Activated effector memory CD4-positive, alpha-beta T cell treated with anti-CD3 and anti-CD28 coated beads, Interleukin-2, amount 50 U/mL, for 16 hours (primary cell): ENCODE measurements at regions not wholly inside any gene's neighbourhood (a gene's known extent, or its start where the extent isn't known, plus 50 kb on each side); places are given as distances from the start of the nearest gene placed in this dataset.
"Not testable (repeated sequence)": the region's sequence is repeated elsewhere in the genome, so short reads cannot be mapped to it uniquely, and the experiment has no call there.

Experiments used
- DNase-seq: peaks from one replicate; pipeline ENCODE4 v3.0.0-alpha.2; 2020

DNA sequence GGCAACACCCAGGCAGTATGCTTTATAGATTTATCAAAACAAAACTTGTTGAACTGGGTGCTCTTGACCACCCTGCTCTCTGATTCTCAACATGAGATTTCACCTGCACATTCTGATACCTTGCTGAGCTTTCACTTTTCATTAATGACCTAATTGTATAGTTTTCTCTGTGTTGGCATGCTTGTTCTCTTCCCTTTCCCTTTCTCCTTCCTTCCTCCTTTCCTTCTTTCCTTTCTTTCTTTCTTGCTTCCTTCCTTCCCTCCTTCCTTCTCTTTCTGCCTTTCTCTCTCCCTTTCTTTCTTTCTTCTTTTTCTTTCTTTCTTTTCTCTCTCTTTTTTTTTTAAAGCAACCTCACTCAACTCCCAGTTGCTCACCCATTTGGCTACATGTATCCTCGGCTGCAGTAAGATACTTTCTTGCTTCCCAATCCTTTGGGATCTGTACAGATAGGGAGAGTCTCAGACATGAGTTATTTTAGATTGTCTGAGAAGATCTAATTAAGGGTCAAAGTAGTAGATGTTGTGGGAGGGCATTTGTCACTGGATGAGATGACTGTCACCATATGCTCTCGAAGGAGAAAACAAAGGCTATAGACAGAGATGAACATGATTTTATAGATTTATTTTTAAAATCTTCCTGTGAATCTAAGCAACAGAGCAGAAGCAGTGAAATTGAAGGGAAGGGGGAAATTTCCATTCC lies 458.0 kb downstream of the USP25 start:
- no peak for DNase-seq

DNA sequence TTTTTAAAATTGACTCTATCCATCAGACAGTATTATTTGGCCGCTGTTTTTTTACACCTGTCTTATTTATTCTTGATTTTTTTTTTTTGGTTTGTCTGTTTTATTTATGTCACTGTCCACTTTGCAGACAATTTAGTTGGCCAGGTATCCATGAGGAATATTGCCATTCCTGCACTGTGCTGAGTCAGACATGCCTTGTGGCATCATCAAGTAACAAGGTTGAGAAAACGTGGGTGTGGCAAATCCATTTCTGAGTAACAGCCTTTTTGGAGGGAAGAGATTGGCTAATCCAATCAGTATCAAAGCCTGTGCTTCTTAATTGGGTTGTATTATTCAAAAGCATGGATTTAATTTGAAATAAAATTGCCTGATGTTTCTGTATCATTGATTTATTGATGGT lies 463.1 kb downstream of the USP25 start:
- no peak for DNase-seq

GRCh38 chr21:16193496-16194094 lies 463.8 kb downstream of the USP25 start:
- no peak for DNase-seq

GRCh38 chr21:16194095-16194787 lies 464.5 kb downstream of the USP25 start:
- DNase-seq, result no peak

- DNase-seq, result no peak
These were observed 465.2 kb downstream of the USP25 start for GRCh38 chr21:16194788-16195537.

DNA sequence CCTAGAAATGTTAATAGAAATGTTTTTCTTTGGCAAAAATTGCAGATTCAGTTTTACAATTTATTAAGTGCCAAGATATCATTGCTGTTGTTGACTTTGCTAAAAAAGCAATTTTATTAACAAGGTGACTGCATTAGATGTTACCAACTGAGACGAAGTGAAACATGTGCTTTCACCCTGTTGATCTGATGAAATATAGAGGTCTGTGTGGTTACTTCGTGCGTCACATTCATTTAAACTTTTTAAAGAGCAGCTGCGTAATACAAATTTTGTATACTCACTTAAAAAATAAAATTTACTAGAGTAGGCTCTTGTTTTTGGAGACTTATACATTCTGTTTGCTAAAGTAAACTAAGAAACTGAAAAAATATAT lies 465.7 kb downstream of the USP25 start:
- no peak for DNase-seq

- DNase-seq, result no peak
These were observed 466.2 kb downstream of the USP25 start for GRCh38 chr21:16196001-16196400.

GRCh38 chr21:16198546-16198945 lies 468.8 kb downstream of the USP25 start:
- DNase-seq, result no peak

DNA sequence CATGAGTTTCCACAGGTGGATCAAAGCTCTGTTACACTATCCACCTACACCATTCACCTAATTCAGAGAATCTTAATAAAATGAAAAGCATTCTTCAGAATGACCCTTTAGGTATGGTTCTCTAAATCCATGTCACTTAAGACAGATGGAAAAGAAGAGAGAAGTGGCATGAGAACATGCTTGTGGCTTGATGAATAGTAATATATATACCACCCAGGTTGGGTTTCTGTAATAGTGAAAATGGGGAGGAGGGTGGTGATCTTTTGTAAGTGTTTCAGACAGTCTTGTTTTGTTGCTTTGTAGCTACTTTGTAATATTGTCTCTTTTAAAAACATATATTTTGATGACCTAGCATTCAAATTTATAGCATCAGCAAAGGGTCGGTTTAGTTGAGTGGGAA lies 469.8 kb downstream of the USP25 start:
- no peak for DNase-seq

- no peak for DNase-seq
These were observed 471.9 kb downstream of the USP25 start for GRCh38 chr21:16201718-16202117.

DNA sequence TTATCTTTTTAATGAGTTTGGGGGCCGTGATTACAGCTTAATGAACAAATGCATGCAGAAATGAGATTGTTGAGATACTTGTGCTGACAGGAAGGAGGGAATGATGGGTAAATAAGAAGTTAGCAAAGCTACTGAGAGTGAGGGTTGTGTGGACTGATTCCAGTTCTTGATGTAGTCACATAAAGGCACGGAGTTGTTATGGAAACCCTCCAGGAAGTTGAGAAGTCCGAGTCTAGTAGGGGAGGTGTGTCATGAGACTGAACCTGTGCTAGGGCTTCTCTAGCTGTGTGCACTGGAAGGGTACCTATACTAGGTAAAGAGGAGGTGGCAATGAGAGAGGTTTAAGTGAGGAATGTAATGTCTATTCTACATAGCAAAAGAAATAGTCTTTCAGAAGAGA lies 475.7 kb downstream of the USP25 start:
- DNase-seq, result no peak

DNA sequence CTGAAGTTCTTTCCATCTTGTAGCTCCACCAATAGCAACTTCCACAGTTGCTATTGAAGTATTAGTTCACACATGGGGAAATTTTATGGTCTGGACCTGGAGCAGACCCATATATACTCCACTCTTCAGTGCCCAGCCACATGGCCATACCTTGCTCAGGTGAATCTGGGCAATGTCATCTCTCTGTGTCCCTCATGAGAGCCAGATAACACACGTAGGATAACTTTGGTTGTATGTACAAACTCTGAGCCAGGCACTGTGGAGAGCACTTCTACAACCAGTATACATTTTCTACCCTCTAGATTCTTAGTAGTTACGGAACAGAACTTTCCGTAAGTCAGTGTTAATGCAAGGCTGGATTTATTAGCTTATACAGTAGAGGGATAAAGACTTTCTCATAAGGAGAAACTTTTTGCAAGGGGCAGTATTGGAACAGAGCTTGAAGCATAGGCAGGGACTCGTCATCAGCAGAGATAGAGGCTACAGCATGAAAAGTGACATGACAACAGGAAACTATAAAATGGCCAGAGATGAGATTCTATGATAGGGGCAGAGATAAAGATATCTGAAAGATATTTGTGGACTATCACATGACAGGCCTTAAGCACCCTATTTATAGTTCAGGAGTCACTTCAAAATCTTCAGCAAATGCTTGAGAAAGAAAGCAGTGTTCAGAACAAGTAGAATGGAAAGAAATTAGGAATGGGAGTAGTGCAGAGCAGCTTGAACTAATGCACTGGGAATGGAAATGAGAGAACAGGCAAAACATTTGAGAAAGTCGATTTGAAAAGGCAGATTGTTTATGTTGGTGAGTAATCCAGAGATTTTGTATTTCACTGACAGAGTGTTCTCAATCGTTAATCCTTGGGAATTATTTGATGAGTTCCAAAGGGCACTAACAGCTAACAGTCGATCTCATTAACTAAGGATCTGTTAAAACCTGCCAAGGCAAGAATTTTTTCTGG lies 481.8 kb downstream of the USP25 start:
- DNase-seq, result no peak

DNA sequence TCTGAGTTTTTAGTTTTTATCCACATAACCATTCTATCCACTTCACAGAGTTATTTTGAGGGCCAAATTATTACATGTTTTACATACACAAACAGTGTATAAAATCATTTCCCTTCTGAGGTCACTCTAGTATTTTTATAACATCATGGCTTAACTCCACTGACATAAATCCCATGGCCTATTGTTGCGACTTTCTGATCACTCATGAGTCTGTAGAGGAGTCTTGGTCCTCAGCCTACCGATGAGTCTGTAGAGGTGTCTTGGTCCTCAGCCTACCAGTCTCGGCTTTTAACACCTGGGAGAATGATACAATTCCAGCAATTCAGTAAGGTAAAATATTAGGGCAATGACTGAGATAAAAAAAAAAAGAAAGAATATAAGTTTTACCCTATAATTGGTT lies 483.7 kb downstream of the USP25 start:
- DNase-seq, result no peak

DNA sequence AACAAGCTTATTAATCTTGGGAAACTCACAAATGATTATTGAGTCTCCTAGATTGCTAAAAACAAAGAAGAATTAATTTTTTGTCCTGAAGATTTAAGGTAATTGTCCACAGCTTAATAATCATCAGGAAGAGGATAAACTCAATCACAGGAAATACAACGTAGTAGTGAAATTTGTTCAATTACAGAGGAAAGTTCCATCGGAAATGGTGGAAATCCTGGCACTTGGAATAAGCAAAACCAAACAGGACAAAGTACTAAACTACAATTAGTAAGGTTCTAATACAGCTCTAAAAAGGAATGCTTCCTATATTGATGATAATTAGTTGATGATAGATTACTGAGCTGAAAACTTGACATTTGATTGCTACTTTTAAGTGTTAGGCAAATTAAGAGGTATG lies 485.4 kb downstream of the USP25 start:
- no peak for DNase-seq

DNA sequence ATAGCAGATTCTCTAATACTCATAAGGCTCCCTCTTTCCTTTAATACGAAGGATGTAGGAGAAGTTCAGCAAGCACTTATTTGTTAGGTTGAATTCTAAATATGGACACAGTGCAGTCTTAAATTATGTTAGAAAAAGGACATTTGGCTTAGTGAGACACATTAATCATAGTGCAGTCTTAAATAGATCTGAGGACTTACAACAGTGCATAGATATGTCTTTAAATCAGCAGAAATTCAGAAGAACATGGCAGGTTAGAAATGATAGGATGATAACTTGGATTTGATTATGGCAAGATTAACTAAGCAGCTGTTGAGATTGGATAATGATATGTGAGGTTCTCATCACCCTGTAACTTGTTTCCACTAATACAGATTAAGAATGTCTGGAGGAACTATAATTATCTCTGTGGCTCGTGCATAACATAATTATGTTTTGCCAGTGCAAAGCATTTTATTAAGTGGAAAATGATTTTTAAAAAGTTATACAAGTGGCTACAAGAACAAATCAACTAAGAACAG lies 485.9 kb downstream of the USP25 start:
- DNase-seq, result no peak

DNA sequence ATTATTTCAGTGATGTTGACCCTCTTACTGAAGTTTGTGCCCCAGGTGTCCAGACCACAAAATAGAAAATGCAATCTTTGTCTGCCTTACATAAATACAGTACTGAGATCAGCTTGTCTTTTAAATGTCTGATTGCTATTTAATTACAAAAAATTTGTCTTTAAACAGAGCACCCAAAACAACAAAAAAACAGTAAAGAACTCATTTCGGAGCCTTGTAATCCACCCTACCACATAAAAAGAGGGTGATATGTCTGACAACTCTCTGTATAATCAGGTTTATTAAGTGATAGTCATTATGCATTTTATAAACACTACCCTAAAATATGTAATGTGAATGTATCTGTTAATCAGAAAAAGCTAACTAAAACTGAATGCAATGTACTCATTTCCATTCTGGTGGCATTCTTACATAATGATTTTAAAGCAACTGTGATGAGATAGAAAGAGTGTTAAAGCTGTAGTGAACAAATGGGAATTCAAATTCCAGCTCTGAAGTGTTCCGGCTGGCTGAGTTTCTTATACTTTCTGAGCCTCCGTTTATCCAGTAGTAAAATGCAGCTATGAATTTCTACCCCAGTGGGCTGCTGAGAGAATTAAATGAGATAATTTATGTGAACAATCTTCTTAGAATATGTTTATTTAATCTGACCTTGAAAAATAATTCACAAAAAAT lies 486.6 kb downstream of the USP25 start:
- DNase-seq, result no peak

DNA sequence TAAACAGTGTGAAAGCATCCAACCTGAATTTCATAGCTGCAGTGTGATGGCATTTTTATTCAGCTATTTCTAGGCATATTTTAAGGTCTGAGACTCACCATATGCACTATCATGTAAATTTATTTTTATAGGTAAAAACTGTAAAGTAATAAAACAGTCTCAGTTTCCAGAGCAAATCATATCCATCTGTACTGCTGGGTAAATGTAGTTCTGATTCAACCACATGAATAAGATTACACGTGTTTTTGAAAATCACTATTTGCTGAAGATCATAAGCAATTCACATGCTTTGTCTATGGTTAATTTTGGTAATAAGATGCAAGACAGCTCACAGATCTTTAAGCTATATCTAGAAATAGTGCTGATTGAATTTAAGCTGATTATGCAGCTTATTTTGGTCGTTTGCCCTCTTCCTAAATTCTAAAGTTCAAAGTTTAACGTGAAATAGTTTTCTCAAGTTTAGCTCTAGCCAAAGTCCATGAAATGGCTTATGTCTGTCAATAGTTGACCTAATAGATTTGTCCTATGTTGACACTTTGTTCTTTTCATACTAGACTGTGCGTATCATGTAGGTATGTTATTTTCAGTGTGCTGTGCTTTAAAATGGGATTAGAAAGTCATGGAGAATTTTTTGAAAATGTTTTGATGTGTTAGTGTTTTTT lies 489.0 kb downstream of the USP25 start:
- no peak for DNase-seq

- not testable (repeated sequence) for DNase-seq
These were observed 495.0 kb downstream of the USP25 start for GRCh38 chr21:16224756-16225155.

DNA sequence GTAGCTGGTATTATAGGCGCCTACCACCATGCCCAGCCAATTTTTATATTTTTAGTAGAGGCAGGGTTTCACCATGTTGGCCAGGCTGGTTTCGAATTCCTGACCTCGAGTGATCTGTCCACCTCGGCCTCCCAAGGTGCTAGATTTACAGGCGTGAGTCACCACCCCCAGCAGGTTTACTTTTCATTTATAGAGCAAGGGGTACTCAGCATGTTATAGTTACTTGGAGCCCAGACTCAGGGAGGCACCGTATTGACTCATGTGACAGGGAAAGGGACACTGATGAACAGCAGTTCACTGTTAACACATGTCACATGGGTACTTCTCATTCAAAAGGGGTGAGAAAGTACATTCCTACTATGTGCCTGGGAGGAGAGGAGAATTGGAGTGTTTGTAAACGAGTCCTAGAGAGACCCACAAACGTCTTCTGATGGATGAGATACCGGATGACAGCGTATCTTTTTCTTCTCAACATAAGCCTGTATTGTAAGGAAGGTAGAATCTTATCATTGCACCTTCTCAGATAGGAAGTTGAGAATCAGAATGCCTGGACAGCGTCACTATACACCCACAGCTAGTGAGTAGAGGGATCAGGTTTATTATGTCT lies 510.0 kb downstream of the USP25 start:
- DNase-seq, result no peak

DNA sequence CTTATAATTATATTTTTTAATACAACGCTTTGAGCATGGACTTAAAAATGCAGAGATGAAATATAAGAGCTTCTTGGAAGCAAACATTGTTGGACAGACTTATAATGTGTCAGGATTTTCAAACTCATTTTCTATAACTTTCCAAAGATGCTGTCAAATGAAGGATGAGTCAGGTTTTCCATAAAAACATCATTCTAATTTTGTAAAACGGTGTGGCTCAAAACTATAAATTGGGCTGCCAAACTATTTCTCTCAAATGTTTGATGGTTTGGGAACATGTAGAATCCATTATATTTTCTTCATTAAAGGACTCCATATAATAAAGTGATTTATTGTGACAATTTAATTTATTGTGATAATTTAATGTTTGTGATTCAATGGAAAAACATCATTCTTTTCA lies 511.2 kb downstream of the USP25 start:
- no peak for DNase-seq
